ENCODE measurements at regions not wholly inside any gene's neighbourhood (a gene's known extent, or its start where the extent isn't known, plus 50 kb on each side); places are given as distances from the start of the nearest gene placed in this dataset.

GRCh38 chr6:153976921-153977693 is 61.9 kb upstream of the OPRM1 start:
- TF ChIP-seq CTCF (IDR thresholded peaks at IDR 0.05; ENCODE audit: poor library complexity, severe bottlenecking) (no peak), EP300 (conservative IDR thresholded peaks at IDR 0.05; ENCODE audit: poor library complexity, severe bottlenecking) (no peak), SMC3 (conservative IDR thresholded peaks at IDR 0.05; ENCODE audit: poor library complexity) (no peak), RAD21 (conservative IDR thresholded peaks at IDR 0.05) (no peak), REST (IDR thresholded peaks at IDR 0.05; ENCODE audit: borderline replicate concordance) (no peak), EZH2 (IDR thresholded peaks at IDR 0.05; ENCODE audit: borderline replicate concordance, insufficient read depth, low read length, poor library complexity, severe bottlenecking) (no peak)

Data from neural cell (in vitro differentiated cells).